H54 (cell line): ENCODE measurements at regions not wholly inside any gene's neighbourhood (a gene's known extent, or its start where the extent isn't known, plus 50 kb on each side); places are given as distances from the start of the nearest gene placed in this dataset.
"Not testable (repeated sequence)": the region's sequence is repeated elsewhere in the genome, so short reads cannot be mapped to it uniquely, and the experiment has no call there.

Experiments
- DNase-seq: peaks from one replicate; pipeline ENCODE4 v3.0.0; 2011; ENCODE audit warnings: low spot score, mixed read lengths; ENCODE audit not compliant: insufficient read length
- FAIRE-seq: peaks from 3 replicates; lab custom pipeline; 2011; peaks lifted over from hg19 to GRCh38; lab: Jason Lieb, UNC
- POLR2A ChIP-seq: IDR thresholded peaks from 2 replicates; pipeline ENCODE4 v1.6.1; 2011; ENCODE audit warnings: low read depth, mild to moderate bottlenecking, low read length

DNA sequence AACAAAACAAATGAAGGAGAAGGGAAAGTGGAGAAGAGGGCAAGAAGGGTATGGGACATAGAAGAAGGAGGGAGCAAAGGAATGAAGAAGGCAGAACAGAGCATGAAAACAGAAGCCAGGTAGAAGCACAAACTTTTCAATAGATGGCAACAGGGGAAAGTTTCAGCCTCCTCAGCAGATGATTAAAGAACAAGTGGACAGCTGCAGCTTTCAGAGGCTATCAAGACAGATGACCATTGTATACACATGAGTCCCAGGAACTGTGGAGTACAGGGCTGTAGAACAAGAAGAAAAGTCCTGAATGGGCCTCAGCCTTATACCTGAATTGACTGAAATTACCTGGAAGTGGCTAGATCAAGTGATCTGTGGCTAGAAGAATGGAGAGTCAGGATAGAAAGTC is 62.0 kb upstream of the FIBIN start:
- FAIRE-seq (no peak), DNase-seq (no peak)
- no peak for TF ChIP-seq POLR2A

DNA sequence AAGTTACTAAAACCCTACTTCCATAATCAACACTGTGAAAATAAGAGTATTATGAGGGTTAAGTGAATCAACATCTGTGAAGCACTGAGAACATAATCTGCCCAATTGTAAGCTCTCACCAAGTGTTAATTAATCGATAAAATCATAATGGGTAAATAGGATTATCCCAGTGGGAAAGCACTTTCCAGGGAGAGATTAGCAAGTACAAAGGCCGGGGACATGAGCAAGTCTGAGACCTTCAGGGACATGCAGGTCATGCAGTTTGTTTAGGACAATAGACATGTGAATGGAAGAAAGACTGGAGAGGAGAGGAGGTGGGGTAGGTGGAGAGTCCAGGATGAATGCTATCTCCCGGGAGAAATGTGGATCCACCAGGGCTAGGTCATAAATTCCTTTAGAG is 57.8 kb upstream of the FIBIN start:
- no peak for DNase-seq
- no peak for TF ChIP-seq POLR2A
- FAIRE-seq = no peak

DNA sequence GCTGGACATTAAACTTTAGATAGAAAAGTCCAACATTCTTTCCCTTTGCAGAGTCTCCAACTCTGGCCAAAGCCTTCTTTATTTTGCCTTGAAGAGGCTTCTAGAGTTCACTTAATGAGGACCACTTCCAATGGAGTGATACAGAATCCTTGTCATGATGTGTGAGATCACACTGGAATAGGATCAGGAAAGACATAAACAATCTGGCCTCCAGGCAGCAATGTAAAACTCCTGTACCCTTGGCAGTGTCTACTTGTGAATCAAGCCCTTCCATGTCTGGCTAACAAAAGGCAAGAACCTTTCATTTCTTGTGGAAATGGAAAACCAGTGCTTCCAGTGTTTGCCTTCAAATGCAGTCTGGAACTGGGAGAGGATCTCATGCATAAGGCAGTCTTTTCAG is 56.5 kb upstream of the FIBIN start:
- TF ChIP-seq POLR2A = no peak
- FAIRE-seq = no peak

DNA sequence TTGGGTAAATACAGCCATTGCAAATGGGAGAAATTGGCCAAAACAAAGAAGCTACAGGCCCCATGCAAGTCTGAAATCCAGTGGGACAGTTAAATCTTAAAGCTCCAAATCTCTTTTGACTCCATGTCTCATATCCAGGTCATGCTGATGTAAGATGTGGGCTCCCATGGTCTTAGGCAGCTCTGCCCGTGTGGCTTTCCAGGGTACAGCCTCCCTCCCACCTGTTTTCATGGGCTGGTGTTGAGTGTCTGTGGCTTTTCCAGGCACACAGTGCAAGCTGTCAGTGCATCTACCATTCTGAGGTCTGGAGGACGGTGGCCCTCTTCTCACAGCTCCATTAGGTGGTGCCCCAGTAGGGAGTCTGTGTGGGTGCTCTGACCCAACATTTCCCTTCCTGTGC is 53.4 kb upstream of the FIBIN start:
- FAIRE-seq, DNase-seq: not testable (repeated sequence)

More for the DNA sequence above, 56.5 kb upstream of the FIBIN start:
- no peak for DNase-seq

DNA sequence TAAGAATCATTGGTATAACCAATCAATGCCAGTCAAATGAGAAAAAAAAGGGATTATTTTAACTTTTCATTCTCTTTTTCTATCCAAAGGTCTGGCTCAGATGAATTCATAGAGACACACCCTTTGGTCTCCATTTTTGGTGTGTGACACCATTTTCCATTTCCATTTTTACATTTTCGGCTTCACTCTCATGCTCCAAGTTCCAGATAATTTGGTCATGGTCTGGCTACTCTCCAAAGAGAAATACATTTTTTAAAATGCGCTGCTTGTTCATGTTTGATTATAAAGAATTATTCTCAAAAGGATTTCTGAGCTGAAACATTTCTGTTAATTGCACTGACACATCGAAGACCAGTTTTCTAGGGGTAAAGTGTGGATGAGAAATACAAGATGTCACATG is 51.6 kb upstream of the FIBIN start:
- no peak for DNase-seq
- no peak for FAIRE-seq
- TF ChIP-seq POLR2A = no peak

DNA sequence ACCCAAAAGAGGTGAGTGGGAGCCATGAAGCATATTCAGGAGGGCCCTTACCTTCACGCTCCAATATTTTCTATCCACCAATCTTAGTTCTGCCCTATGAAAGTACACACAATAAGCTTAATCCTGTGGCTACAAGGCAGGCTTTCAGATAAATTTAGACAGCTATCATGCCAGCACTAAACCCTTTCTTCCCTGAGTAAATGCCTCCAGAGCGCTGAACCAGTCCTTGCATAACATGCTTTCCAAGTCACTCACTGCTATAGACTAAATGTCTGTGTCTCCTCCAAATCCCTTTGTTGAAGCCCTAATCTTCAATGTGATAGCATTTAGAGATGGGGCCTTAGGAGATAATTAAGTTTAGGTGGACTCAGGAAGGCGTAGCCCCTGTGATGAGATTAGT is 50.3 kb upstream of the FIBIN start:
- FAIRE-seq (no peak), DNase-seq (no peak)
- TF ChIP-seq POLR2A = no peak
